ENCODE measurements at regions not wholly inside any gene's neighbourhood (a gene's known extent, or its start where the extent isn't known, plus 50 kb on each side); places are given as distances from the start of the nearest gene placed in this dataset.

- no peaks in the 10 kb centered on the region for H3K27me3 ChIP-seq (replicated peaks; ENCODE audit: control insufficient read depth, insufficient read depth, low read length)
- H3K27ac Mint-ChIP-seq (ENCODE audit: unreplicated experiment) = no peak overlapping the region
- no peaks in the 10 kb centered on the region for H3K27me3 Mint-ChIP-seq (ENCODE audit: insufficient read depth, unreplicated experiment)
- no peaks in the 10 kb centered on the region for H3K9me3 Mint-ChIP-seq (ENCODE audit: unreplicated experiment)
- no peak for TF ChIP-seq CTCF (IDR thresholded peaks at IDR 0.05; ENCODE audit: insufficient read depth in 1 of 2, low read depth in 1 of 2, low read length in 1 of 2, severe bottlenecking in 1 of 2, unreplicated experiment in 1 of 2)
- CTCF ChIA-PET = no interaction called here
- POLR2A ChIA-PET = no interaction called here
- H3K36me3 Mint-ChIP-seq (ENCODE audit: insufficient read depth, unreplicated experiment) = no peaks in the 10 kb centered on the region
- intact Hi-C loops (cut with micrococcal nuclease; ENCODE audit: unreplicated experiment) = no loop called here
- no peaks in the 10 kb centered on the region for H3K36me3 ChIP-seq (ENCODE audit: control insufficient read depth, insufficient read depth, low read length)
- H3K4me3 ChIP-seq (ENCODE audit: low read depth, low read length) = no peak overlapping the region
- no peaks in the 10 kb centered on the region for H3K4me1 ChIP-seq
- no peak overlapping the region for H3K4me3 Mint-ChIP-seq (ENCODE audit: unreplicated experiment)
- no peaks in the 10 kb centered on the region for H3K4me1 Mint-ChIP-seq (ENCODE audit: low read depth, unreplicated experiment)
- DNase-seq = no peak
- no TSS peak for BruUV-seq (replicated peaks)
- H3K9me3 ChIP-seq = no peaks in the 10 kb centered on the region
These were observed 800.0 kb upstream of the IGFBP7 start for GRCh38 chr4:57910151-57910550.

GRCh38 chr4:57905965-57906364, 795.8 kb upstream of the IGFBP7 start:
- CTCF ChIA-PET = no interaction called here
- intact Hi-C loops (cut with micrococcal nuclease; ENCODE audit: unreplicated experiment) = no loop called here

GRCh38 chr4:57877047-57877458, 766.9 kb upstream of the IGFBP7 start:
- Mint-ChIP-seq H3K27ac (ENCODE audit: unreplicated experiment) (no peak overlapping the region), H3K9me3 (ENCODE audit: unreplicated experiment) (no peaks in the 10 kb centered on the region), H3K27me3 (ENCODE audit: insufficient read depth, unreplicated experiment) (peaks cover 3% of the 10 kb centered on the region), H3K4me3 (ENCODE audit: unreplicated experiment) (no peak overlapping the region), H3K4me1 (ENCODE audit: low read depth, unreplicated experiment) (no peaks in the 10 kb centered on the region), H3K36me3 (ENCODE audit: insufficient read depth, unreplicated experiment) (no peaks in the 10 kb centered on the region)
- CTCF ChIA-PET = no interaction called here
- Histone ChIP-seq H3K4me3 (ENCODE audit: low read depth, low read length) (no peak overlapping the region), H3K36me3 (ENCODE audit: control insufficient read depth, insufficient read depth, low read length) (no peaks in the 10 kb centered on the region), H3K9me3 (no peaks in the 10 kb centered on the region; the same call in 1 of the 2 replicates), H3K27me3 (replicated peaks; ENCODE audit: control insufficient read depth, insufficient read depth, low read length) (no peaks in the 10 kb centered on the region), H3K4me1 (no peaks in the 10 kb centered on the region)
- no TSS peak for BruUV-seq (replicated peaks)
- no peak for DNase-seq
- TF ChIP-seq CTCF (IDR thresholded peaks at IDR 0.05; ENCODE audit: insufficient read depth in 1 of 2, low read depth in 1 of 2, low read length in 1 of 2, severe bottlenecking in 1 of 2, unreplicated experiment in 1 of 2) = no peak
- intact Hi-C loops (cut with micrococcal nuclease; ENCODE audit: unreplicated experiment) = no loop called here
- POLR2A ChIA-PET = no interaction called here

More at GRCh38 chr4:57905965-57906364, 795.8 kb upstream of the IGFBP7 start:
- no peaks in the 10 kb centered on the region for H3K36me3 Mint-ChIP-seq (ENCODE audit: insufficient read depth, unreplicated experiment)
- BruUV-seq (replicated peaks) = no TSS peak
- no peaks in the 10 kb centered on the region for H3K27me3 Mint-ChIP-seq (ENCODE audit: insufficient read depth, unreplicated experiment)
- no peak overlapping the region for H3K4me3 ChIP-seq (ENCODE audit: low read depth, low read length)
- DNase-seq = no peak
- H3K4me1 Mint-ChIP-seq (ENCODE audit: low read depth, unreplicated experiment) = no peaks in the 10 kb centered on the region
- POLR2A ChIA-PET = no interaction called here
- no peak overlapping the region for H3K27ac Mint-ChIP-seq (ENCODE audit: unreplicated experiment)
- H3K36me3 ChIP-seq (ENCODE audit: control insufficient read depth, insufficient read depth, low read length) = no peaks in the 10 kb centered on the region
- H3K9me3 Mint-ChIP-seq (ENCODE audit: unreplicated experiment) = no peaks in the 10 kb centered on the region
- no peaks in the 10 kb centered on the region for H3K27me3 ChIP-seq (replicated peaks; ENCODE audit: control insufficient read depth, insufficient read depth, low read length)
- no peaks in the 10 kb centered on the region for H3K9me3 ChIP-seq
- no peaks in the 10 kb centered on the region for H3K4me1 ChIP-seq
- no peak for TF ChIP-seq CTCF (IDR thresholded peaks at IDR 0.05; ENCODE audit: insufficient read depth in 1 of 2, low read depth in 1 of 2, low read length in 1 of 2, severe bottlenecking in 1 of 2, unreplicated experiment in 1 of 2)
- no peak overlapping the region for H3K4me3 Mint-ChIP-seq (ENCODE audit: unreplicated experiment)

All from Caco-2 (cell line).